Fibroblast of skin of left quadriceps (primary cell): ENCODE measurements at regions not wholly inside any gene's neighbourhood (a gene's known extent, or its start where the extent isn't known, plus 50 kb on each side); places are given as distances from the start of the nearest gene placed in this dataset.

Source experiments
- DNase-seq, 2 experiments: peaks; one replicate each; pipeline ENCODE4 v3.0.0-alpha.2; 2013; ENCODE audit warnings: low read depth in 2 of 2

GRCh38 chr20:52578559-52578958 lies 387.0 kb upstream of the ZFP64 start:
- no peak for DNase-seq

DNA sequence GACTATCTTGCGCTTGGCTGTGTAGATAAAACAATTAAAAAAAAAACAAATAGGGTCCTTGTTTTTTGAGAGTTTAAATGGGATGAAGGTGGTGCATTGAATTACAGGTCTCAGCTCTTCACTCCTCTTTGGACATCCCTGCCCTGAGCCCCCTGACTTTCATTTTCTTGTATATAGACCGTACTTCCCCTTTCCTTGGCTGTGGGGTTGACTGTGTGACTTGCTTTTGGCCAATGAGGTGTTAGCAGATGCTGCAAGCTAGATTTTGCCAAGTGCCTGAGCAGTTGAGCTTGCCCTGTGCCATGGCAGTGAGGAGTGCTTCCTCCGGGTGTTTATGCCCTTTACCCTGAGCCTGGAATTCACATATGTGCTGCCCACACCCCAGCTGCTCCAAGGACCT lies 386.1 kb upstream of the ZFP64 start:
- no peak for DNase-seq

DNA sequence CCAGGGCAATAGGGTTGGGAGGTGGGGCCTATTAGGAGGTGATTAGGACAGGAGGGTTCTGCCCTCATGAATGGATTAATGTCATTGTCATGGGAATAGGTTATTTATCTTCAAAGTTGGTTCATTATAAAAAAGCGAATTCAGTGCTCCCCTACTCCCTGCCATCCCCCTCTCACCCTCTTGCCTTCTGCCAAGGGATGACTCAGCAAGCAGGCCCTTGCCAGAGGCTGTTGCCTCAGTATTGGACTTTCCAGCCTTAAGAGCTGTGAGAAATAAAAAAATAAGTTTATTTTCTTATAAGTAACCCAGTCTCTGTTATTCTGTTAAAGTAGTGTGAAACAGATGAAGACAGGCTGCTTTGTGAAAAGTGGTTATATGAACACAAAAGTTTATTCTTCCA lies 381.1 kb upstream of the ZFP64 start:
- DNase-seq = no peak

DNA sequence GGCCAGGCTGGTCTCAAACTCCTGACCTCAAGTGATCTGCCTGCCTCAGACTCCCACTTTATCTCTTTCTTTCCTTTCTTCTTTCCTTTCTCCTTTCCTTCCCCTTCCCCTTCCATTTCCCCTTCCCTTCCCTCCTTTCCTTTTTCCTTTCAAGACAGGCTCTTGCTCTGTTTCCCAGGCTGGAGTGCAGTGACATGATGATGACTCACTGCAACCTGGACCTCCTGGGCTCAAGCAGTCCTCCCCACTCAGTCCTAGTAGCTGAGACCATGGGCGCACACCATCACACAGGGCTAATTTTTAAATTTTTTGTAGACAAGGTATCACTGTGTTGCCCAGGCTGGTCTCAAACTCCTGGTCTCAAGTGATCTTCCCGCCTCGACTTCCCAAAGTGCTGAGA lies 377.6 kb upstream of the ZFP64 start:
- no peak for DNase-seq

DNA sequence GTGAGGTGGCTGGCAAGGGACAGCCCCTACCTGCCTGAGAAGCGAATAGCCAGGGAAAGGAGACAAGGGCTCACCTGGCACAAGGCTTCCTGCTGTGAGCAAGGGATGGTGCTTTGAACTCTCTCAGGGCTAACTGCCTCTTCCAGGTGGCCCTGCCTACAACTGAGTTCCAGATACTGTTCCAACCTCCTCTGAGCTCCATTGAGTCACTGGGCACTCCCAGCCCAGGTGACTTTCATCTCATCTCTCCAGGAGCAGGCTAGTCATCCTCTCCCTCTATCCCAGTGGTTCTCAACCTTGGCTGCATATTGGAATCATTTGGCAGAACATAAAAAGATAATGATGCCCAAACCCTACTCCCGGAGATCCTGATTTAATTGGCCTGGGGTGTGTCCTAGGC lies 374.0 kb upstream of the ZFP64 start:
- DNase-seq = no peak

- no peak for DNase-seq
Observed at GRCh38 chr20:52564594-52564993, 373.0 kb upstream of the ZFP64 start.

DNA sequence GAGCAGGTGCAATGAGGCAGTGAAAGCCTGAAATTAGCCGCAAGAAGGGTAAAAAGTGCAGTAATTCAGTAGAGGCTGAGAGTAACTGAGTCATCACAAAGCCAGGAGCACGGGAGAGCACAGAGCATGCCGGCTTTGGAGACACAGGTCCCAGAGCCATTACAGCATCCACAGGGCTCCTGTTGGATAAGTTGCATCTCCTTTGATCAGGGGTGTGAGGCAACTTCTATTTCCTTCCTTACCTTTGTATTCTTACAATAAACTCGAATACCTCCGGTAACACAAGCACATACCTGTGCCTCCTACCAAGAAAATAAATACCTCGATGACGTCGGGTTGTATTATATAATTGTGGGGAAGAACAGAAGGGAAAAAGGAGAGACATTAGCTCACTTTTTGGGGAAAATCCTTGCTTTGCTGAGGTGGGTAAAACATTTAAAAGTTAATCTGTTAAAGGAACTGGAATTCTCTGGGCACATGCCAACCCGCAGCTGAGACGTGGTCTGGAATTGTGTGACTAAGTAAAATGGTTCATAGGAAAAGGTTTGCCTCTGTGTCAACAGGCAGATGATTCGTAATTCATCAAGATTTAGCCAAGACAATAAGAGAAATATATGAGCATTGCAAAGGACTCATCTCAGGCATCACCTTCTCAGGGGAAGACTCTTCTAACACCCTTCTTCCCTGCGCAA lies 360.7 kb upstream of the ZFP64 start:
- peak; percentile 72 to 78 for DNase-seq

DNA sequence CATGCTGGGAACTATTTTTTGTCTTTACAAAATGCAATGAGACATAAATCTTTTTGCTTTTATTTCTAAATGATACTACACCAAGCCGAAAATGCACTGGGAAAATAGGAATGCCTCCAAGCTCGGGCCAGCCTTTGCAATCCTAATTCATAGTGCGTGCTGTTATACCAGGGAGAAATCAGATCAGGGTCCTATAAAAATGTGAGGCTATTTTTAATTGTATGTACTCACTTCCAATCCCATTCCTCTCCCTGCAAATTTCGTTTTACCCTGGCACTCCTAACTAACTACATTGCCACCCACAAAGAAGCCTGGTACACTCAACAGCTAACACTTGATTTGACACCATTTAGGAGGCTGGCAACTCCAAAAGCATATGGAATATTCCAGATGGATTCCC lies 350.6 kb upstream of the ZFP64 start:
- DNase-seq = no peak

DNA sequence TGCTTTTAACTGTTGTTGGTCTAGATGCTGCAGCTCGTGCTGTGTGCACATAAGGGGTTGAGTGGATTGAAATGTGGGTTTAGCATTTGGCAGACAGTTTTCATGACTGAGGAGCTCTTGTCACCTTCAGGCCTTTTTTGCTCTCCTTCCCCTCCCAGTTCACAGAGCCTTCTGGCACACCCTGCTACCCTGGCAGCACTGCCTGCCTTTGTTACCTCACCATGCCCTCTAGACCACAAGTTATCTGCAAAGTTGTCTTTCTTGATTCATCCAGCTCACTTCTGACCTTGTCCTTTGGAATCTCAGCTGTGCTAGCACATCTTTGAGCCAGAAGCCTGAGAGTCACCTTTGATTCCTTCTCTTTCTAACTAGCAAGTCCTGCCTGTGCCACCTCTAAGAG lies 348.9 kb upstream of the ZFP64 start:
- no peak for DNase-seq

DNA sequence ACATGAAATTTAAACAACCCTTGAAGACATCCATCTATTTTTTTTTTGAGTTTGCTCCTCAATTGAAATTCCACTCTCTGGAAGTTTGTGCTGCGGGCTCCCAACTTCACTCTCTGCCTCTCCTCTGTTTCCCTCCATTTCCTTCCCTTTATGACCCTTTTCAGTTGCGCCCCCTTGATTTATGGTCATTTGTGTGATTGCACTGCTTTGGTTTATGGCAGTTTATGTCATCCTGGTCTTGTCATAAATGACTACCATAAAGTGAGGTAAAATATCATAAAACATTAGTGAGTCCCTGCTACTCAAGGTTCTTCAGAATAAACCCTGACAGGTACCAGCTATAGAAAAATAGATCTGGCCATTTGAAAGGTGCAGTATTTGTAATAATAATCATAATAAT lies 348.3 kb upstream of the ZFP64 start:
- DNase-seq = no peak

- no peak for DNase-seq
Observed at GRCh38 chr20:52536841-52537400, 345.3 kb upstream of the ZFP64 start.

DNA sequence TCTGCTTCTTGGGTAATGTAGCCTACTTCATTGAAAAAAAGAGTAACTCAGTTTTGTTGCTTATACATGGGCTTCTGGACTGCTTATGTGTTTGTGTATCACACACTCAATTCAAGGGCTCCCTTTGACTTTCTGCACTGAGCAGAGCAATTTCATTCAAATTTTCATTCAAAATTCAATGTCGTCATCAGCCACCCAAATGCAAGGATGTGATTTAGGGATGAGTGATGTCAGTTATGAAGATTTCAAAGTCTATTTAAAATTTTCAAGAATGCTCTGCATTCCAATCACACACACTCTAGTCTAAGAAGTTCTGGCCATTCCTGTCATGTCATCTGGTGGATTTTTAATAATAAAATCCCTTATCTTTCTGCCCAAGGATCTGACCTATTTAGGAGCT lies 344.5 kb upstream of the ZFP64 start:
- DNase-seq = no peak

DNA sequence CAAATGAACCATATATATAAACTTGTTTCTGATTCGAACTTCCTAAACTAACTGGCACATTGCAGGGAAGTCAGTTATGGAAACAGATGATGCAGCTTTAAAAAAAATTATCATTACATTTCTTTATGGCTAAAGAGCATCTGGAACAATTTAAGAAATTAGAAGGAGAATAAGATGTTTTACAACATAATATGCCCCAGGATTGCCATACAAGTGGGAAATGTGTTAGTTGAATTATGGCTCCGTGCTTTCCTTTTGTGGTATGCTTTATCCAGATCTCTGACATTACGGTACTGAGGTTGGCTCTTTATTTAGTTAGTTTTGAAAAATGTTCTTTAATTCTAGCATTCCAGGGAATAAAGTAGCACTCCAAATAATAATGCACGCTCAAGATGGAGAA lies 343.0 kb upstream of the ZFP64 start:
- peak; percentile 51 to 52 for DNase-seq

DNA sequence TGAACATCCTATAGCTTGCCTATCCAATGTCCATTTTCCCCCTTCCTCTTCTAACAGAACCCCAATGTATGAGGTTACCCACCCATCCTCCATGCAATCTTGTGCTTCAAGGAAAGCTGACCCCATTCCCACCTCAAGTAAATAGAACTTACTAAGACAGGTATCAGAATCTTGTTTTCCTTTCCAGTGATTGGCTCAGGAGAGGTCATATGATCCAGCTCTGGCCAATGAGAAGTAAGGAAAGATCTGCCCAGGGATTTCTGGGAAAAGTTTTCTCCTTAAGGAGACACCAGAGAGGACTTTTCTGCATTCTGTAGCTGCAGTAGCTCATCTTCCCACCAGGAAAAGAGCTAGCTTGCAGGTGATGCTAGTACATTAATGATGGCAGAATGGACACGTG lies 341.8 kb upstream of the ZFP64 start:
- DNase-seq = no peak

- DNase-seq = no peak
Observed at GRCh38 chr20:52532674-52533073, 341.1 kb upstream of the ZFP64 start.

- no peak for DNase-seq
Observed at GRCh38 chr20:52530571-52530970, 339.0 kb upstream of the ZFP64 start.

GRCh38 chr20:52529826-52530225 lies 338.2 kb upstream of the ZFP64 start:
- peak; percentile 78 to 82 for DNase-seq

- no peak for DNase-seq
Observed at GRCh38 chr20:52524861-52525260, 333.3 kb upstream of the ZFP64 start.

- DNase-seq = no peak
Observed at GRCh38 chr20:52518735-52519134, 327.2 kb upstream of the ZFP64 start.

DNA sequence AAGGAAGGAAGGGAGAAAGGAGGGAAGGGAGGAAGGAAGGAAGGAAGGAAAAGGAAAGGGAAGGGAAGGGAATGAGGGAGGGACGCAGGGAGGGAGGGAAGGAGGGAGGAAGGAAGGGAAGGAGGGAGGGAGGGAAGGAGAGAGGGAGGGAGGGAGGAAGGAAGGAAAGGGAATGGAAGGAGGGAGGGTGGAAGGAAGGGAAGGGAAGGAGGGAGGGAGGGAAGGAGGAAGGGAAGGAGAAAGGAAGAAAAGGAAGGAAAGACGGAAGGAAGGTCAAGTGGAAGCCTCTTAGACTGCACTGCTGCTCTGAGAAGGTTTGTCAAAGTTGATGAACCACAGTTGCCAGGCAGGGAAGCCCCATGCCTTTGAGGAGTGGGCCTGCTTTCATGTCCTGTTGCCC lies 324.3 kb upstream of the ZFP64 start:
- DNase-seq = no peak

DNA sequence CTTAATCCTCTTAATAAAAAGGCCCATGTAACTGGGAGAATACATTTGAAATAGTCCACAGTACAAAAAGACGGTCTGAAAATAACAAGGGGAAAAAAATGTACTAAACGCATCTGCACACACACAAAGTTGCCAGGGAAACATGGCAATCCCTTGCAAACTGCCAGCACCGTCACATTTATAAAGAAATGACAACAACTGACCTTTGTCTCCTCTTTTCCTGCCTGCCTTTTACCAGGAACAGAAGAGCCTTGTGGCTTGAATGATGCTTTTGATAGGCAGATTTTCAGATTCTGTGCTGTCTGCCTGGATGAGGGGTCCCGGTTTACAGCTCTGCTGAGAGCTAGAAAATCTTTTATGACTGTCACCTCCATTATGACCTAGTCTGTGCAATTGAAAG lies 308.6 kb upstream of the ZFP64 start:
- no peak for DNase-seq

DNA sequence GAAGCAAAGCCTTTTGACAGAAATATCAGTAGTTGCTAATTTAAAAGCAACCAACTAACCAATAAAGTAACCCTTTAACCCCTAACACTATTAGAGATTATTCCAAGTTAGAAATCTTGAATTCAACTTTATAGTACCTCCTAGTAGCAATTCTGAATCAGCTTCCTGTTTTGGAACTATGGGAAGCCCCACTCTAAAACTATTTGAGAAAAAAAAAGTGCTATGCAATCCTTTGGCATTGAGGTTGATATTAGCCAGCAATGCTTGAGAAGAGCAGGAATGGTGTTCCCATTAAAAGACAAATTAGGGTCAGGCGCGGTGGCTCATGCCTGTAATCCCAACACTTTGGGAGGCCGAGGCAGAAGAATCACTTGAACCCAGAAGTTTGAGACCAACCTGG lies 306.2 kb upstream of the ZFP64 start:
- DNase-seq = peak in 1 of 2 experiments; percentile 25

GRCh38 chr20:52496191-52496590 lies 304.6 kb upstream of the ZFP64 start:
- no peak for DNase-seq

DNA sequence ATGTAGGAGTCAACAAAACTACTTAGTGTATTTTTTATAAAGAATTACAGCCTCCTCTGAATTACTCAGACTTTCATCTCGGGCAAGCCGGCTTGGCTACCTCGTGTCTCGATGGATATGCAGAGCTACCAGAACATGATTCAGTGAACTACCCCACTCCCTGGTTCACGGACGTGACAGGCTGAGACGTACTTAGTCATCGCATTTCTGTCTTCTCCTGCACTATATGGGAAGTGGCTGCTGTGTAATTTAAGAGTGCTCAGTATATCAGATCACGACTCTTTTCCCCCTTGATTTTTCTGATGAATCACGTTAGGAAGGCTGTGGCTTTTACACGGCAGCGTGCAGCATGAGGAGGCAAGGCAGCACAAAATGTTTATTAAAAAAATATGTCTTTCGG lies 302.7 kb upstream of the ZFP64 start:
- DNase-seq = peak; percentile 97
